HG02623 (cell line): ENCODE measurements at regions not wholly inside any gene's neighbourhood (a gene's known extent, or its start where the extent isn't known, plus 50 kb on each side); places are given as distances from the start of the nearest gene placed in this dataset.

Experiments used
- ATAC-seq: cut with Tn5 transposase; IDR thresholded peaks from one replicate; pipeline ENCODE4 v1.9.1; 2021; ENCODE audit warnings: moderate library complexity; ENCODE audit not compliant: unreplicated experiment

DNA sequence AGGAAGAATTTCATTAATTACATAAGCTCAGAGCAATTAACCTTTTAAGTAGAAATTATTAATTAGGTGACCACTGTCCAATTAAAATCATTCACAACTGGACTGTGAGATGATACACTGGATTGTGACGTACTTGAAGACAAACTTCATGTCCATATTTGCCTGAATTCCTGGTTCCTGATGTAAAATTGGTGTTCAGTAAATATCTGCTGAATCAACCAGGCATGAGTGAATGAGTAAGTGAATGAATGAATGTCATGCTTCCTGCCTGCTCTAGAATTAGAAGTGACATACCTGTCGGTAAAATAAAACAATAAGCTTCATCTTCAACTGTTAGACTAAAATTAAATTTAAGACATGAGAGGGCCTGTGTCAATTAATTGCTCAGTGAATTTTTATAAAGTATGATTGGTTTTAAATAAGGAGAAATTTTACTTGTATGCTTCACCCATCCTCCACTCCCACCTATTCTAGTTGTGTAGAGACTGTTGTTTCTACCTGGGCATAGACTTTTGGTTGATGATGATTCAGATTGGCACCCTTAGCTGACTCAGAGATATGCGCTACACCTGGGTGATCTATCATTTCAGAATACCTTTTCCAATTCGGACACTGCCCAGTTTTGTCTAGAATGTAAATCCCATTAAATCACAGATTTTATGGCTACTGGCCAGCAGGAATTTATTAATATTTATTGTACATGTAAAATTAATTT, 56.9 kb upstream of the PTGS2 start:
- no peak for ATAC-seq

DNA sequence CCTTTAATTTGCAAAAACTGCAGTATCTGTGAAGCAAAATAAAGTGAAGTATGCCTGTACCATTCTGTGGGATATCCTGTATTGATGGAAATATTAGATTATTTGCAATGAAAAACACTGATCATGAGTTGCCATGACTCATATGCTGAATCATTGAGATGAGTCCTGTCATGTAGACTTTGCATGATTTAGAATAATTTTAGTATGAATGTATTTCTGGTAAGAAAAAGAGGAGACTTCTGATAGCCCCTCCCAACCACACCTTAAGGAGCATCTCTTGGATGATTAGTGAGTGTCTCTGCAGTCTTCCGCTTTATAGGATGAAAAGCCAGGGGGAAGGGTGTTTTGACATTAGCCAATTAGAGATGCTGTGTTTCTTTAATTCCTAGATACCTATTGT, 55.2 kb upstream of the PTGS2 start:
- ATAC-seq, result no peak

DNA sequence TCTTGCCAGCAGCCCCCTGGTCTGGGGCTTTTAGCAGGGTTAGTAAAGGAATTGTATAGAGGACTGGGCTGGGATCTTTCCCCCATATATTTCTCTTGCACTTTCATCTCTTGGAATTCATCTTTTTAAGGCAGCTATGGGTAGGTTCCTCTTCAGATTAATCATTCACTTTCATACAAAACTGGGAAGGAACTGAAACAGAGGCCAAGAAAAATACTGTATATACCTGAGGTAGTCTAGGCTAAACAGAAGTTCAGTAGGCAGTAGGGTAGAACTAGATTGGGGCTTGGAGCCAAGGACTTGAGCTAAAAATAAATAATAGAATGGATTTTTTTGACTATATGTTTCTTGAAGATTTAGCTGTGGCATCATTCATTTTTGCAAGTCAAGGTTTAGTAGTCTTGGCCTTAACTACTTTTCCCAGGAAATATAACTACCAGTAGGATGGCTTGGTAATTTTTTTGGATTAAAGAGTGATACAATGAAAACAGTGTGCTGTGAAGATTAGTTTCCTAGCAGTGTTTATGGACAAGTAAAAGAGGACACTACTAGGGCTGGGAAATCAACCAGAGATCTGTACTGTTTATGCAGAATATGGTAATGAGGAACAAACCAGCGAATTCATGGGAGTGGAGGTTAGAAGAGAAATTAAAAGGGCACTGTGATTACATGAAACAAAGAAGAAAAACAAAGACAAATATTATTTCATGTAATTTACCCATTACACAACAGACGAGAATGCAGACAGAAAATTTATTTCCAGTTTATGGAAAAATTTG, 50.9 kb upstream of the PTGS2 start:
- no peak for ATAC-seq
